ENCODE measurements at regions not wholly inside any gene's neighbourhood (a gene's known extent, or its start where the extent isn't known, plus 50 kb on each side); places are given as distances from the start of the nearest gene placed in this dataset.

DNA sequence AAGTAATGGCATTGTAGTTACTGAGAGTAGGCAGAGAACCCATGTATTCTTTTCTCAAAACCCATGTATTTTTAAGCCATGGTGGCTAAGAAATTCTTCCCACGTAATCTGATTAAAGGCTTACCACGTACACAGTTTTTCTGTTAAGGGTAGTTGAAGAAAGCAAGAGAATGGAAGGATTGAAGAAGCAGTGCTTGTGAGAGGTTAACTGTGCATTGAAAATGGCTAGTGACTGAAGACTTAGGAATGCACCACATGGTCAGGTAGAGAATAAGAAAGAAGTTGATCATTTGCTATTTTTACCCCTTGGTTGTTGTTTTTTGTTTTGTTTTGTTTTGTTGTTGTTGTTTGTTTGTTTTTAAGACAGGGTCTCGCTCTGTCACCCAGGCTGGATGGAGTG lies 178.9 kb upstream of the SNX7 start:
- no peak for DNase-seq (ENCODE audit: low read depth in 3 of 3, low spot score in 1 of 3)

DNA sequence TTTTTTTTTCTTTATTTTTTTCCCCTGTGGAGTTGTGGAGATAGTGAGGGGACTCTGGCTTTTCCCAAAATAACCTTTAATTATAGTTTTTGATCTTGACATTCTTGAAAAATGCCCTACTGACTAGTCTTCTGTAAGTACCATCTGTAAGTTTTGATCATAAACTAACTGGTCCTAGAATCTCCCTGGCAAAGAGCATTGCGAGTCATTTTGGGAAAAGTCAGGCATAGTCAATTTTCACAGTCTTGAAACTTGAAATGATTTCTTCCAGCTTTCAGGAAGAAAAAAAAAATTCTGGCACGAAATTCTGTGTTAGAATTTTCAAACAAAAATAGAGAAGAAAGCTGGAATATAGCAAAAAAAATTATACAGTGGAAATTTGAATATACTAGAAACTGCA lies 181.2 kb upstream of the SNX7 start:
- DNase-seq (ENCODE audit: low read depth in 3 of 3, low spot score in 1 of 3) = no peak

GRCh38 chr1:98478121-98478520 lies 183.4 kb upstream of the SNX7 start:
- no peak for DNase-seq (ENCODE audit: low read depth in 3 of 3, low spot score in 1 of 3)

- DNase-seq (ENCODE audit: low read depth in 3 of 3, low spot score in 1 of 3) = no peak
Measured at GRCh38 chr1:98472878-98473277, 188.6 kb upstream of the SNX7 start.

DNA sequence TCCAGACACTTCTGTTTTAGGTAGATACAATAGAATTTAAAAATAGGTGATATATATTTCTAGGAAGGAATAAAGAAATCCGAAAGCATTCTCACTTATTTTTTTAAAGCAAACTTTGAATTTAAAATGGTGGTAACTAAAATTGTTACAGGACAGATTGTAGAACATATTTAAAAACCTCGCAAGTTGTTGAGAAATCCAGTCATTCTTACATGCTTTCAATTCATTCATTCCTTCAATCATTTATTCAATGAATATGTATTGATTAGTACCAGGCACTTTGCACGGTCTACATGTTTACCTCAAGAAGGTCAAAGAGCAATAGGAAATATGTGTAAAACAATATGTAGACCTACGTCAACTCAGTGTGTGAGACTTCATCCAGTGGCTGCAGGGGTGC lies 189.9 kb upstream of the SNX7 start:
- no peak for DNase-seq (ENCODE audit: low read depth in 3 of 3, low spot score in 1 of 3)

- no peak for DNase-seq (ENCODE audit: low read depth in 3 of 3, low spot score in 1 of 3)
Measured at GRCh38 chr1:98468111-98468717, 193.3 kb upstream of the SNX7 start.

DNA sequence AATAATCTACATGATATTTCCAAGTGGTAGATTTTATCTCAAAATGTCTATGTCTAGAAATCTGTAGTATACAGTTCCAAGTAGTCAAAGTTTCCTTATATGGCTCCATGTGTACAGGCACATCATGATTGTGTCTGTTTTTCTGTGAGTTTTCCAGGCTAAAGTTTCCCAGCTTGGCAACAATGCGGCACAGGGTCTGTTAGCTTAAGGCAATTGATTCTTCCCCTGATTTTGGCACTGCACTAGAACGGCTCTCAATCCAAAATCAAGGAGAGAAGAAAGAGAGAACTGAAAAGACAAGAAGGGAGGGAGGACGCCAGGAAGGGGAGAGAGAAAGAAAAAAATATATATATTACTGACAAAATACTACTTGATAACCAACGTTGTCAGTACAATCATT lies 193.9 kb upstream of the SNX7 start:
- no peak for DNase-seq (ENCODE audit: low read depth in 3 of 3, low spot score in 1 of 3)

DNA sequence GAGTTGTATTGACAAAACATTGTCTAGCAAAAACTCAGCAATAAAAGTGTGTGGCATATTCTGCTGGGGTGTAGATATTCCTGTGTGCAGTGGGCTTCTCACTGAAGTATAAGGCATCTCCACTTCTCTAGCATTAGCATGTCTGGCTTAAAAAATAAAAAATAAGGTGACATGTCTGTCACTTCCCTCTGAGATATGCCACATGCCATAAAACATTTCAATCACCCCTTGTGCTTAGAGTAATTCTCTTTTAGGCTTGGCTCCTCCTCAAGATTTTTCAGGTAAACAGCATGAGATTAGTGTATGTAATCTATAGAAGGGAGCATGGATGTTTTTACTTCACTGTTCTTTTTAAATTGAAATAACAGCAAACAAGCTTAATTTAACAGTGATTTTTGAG lies 194.4 kb upstream of the SNX7 start:
- DNase-seq (ENCODE audit: low read depth in 3 of 3, low spot score in 1 of 3) = no peak

DNA sequence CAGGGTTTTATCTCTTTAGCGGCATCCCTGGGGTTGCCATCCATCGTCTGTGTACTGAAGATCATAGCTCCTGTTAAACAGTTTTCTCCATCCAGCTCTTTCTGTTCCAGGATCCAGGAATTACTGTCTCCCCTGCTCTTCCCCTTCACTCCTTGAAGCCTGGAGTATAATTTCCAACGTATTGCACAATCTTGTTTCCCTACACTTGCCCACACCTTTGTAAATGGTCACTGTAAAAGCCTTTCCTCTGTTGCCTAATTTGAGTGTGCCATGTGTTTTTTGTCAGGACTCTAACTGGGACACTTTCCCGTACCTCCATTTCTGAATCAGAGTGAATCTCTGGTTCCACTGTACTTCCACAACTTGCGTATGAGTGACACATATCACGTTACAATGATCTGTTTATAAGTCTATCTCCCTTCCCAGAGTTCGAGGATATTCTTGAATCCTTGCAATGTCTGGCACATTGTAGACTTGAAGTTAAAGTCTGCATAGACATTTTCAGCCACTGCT lies 199.6 kb upstream of the SNX7 start:
- no peak for DNase-seq (ENCODE audit: low read depth in 3 of 3, low spot score in 1 of 3)

DNA sequence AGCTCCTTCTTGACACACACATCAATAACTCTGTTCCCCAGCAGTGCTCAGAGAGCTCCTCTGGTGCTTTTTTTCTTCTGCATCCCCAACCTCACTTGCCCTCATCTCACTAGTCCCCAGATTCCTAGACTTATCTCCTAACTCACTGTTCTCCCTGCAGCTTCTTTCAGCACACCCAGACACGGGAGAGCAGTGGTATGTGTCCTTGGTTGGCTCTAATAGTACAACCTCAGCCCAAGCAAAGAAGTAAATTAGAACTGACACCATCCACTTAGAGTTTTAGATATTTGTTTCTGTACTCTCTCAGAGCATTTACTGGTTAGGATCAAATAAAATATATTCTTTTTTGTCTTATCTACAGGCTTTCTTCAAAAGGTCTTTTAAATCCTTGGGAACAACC lies 201.4 kb upstream of the SNX7 start:
- no peak for DNase-seq (ENCODE audit: low read depth in 3 of 3, low spot score in 1 of 3)

GRCh38 chr1:98459486-98459870 lies 202.0 kb upstream of the SNX7 start:
- DNase-seq (ENCODE audit: low read depth in 3 of 3, low spot score in 1 of 3) = no peak

DNA sequence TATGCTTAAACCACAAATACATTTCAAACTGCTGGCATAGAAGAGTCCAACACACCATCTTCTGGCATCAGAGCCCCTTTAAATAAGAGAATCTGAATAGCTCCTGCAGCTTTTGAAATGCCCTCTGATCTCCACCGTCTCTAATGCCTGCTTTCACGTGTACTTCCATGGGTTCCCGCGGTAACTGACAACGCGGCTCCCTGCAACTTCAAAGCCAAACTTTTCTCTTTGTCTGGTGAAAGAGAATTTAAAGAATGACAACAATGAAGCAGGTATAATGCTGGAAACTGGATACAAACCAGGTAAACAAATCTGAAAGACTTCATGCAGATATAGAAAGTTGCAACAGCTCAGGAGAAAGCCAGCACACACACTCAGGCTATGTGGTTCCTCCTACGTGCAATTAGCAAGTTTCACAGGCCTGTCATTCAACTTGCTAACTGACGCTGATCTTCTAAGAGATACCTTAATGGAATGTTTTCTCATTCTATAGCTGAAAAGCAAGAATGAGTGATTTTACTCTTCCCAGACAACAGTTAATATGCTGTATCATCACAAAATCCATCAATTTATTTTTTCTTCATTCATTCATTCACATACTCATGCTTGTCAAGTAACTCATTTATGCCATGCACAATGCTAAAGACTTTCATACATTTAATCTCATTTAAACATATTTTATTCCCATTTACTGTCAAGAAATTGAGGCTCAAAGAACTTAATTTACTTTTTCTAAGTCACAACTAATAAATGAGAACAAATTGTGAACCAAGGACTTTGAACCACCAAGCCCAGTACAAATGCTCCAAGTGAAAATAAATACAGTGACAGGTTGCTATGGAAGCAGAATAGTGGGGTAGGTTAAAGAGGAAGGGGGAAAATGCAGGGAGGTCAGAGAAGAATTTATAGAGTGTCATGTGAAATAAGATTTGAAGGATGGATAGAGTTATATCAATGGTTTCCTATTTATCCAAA lies 202.7 kb upstream of the SNX7 start:
- no peak for DNase-seq (ENCODE audit: low read depth in 3 of 3, low spot score in 1 of 3)

- no peak for DNase-seq (ENCODE audit: low read depth in 3 of 3, low spot score in 1 of 3)
Measured at GRCh38 chr1:98457248-98457647, 204.3 kb upstream of the SNX7 start.

- DNase-seq (ENCODE audit: low read depth in 3 of 3, low spot score in 1 of 3) = no peak
Measured at GRCh38 chr1:98454666-98455065, 206.9 kb upstream of the SNX7 start.

DNA sequence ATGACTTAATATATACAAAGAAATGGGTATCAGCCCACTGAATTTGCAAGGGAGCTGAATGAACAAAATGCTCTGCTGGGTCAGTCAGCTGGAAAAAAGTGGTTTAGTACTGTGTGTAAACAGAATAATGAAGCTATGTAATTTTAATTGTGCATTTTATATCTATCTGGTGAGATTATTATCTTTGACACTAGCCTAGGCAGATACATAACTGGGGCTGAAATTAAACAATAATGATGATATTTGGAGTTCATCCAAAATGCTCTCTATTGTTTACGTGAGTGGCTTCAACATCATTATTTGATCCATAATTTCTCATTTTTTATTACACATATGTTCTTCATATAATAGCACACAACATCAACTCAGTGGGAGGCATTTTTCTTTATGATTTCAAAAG lies 208.5 kb upstream of the SNX7 start:
- DNase-seq (ENCODE audit: low read depth in 3 of 3, low spot score in 1 of 3) = no peak

- DNase-seq (ENCODE audit: low read depth in 3 of 3, low spot score in 1 of 3) = no peak
Measured at GRCh38 chr1:98452162-98452561, 209.4 kb upstream of the SNX7 start.

GRCh38 chr1:98441281-98441680 lies 220.2 kb upstream of the SNX7 start:
- DNase-seq (ENCODE audit: low read depth in 3 of 3, low spot score in 1 of 3) = no peak

DNA sequence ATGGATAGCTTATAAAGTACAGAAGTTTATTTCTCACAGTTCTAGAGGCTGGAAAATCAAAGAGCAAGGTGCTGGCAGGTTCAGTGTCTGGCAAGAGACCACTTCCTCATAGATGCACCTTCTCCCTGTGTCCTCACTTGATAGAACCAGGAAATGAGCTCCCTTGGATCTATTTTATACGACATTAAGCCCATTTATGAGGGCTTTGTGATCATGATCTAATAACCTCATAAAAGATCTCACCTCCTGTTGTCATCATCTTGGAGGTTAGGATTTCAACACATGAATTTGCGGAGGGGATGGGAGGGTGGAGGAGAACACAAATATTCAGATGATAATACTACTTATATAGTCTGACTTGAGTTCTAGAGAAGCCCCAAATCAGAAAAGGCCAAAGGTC lies 222.1 kb upstream of the SNX7 start:
- no peak for DNase-seq (ENCODE audit: low read depth in 3 of 3, low spot score in 1 of 3)

GRCh38 chr1:98437540-98437939 lies 224.0 kb upstream of the SNX7 start:
- no peak for DNase-seq (ENCODE audit: low read depth in 3 of 3, low spot score in 1 of 3)

DNA sequence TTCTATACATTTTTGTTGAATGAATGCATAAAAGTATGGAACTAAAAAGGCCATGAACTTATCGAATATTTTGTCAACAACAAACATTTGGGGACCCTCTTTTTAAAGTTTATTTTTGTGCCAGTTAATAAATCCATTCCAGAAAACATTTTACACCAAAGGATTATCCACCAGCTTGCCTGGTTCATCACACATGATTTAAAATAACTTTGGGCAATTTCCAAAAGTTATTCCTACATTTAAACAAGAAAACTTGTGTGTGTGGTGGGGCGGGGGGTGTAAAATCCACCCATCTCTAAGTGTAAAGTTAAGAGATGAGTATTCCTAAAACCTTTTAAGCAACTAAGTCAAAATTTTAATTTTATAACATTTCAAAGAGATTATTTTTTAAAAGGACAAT lies 224.5 kb upstream of the SNX7 start:
- no peak for DNase-seq (ENCODE audit: low read depth in 3 of 3, low spot score in 1 of 3)

GRCh38 chr1:98429965-98430443 lies 231.5 kb upstream of the SNX7 start:
- DNase-seq (ENCODE audit: low read depth in 3 of 3, low spot score in 1 of 3) = no peak

GRCh38 chr1:98428864-98429263 lies 232.7 kb upstream of the SNX7 start:
- no peak for DNase-seq (ENCODE audit: low read depth in 3 of 3, low spot score in 1 of 3)
